PC-3 (cell line): ENCODE measurements at regions not wholly inside any gene's neighbourhood (a gene's known extent, or its start where the extent isn't known, plus 50 kb on each side); places are given as distances from the start of the nearest gene placed in this dataset.
A peak's percentile ranks its signal among the peaks of the same experiment; 100 is the strongest.

ENCODE experiments used
- ATAC-seq: fragments of 200-7000 bp; cut with Tn5 transposase; 2 replicates; pipeline ENCODE4 v1.9.1; 2020; ENCODE audit warnings: mild to moderate bottlenecking, moderate library complexity
- BruUV-seq: library from RNA; stranded (reverse); fragments of 400-500 nt; replicated peaks from 2 replicates; lab custom pipeline; 2021; lab: Mats Ljungman, UMichigan
- CTCF ChIA-PET: fragments of 300-600 bp; sonication (Branson Sonifier 250); formaldehyde crosslinking; loops from one replicate; lab custom pipeline; 2022; ENCODE audit warnings: antibody characterized with exemption; lab: Charles Lee
- POLR2A ChIA-PET: fragments of 300-600 bp; sonication (Branson Sonifier 250); formaldehyde crosslinking; loops from one replicate; lab custom pipeline; 2022; ENCODE audit warnings: antibody characterized with exemption; ENCODE audit not compliant: unreplicated experiment; lab: Charles Lee
- DNase-seq: peaks from one replicate; pipeline ENCODE4 v3.0.0-alpha.2; 2015
- H2AFZ ChIP-seq: fragments of 300-600 bp; sonication (generic); 2 replicates; pipeline ENCODE4 v1.6.0; 2016; ENCODE audit warnings: antibody characterized with exemption, low read length
- H3F3A ChIP-seq: fragments of 300-600 bp; sonication (generic); one replicate; pipeline ENCODE4 v1.6.0; 2017; ENCODE audit warnings: antibody characterized with exemption, low read length, control low read depth, mild to moderate bottlenecking; ENCODE audit not compliant: unreplicated experiment
- H3K27ac ChIP-seq: fragments of 300-600 bp; sonication (generic); 2 replicates; pipeline ENCODE4 v1.5.1; 2016; ENCODE audit warnings: mild to moderate bottlenecking, low read length
- H3K27me3 ChIP-seq: fragments of 300-600 bp; sonication (generic); 2 replicates; pipeline ENCODE4 v1.6.1; 2016; ENCODE audit warnings: low read length, mixed read lengths
- H3K36me3 ChIP-seq: fragments of 300-600 bp; sonication (generic); 2 replicates; pipeline ENCODE4 v1.6.1; 2016; ENCODE audit warnings: low read depth, mixed run types, low read length, mixed read lengths
- H3K4me1 ChIP-seq: fragments of 300-600 bp; sonication (generic); 2 replicates; pipeline ENCODE4 v1.5.1; 2016; ENCODE audit warnings: low read length; ENCODE audit not compliant: insufficient read depth
- H3K4me2 ChIP-seq: fragments of 300-600 bp; sonication (generic); 2 replicates; pipeline ENCODE4 v1.6.0; 2016; ENCODE audit warnings: low read length
- H3K4me3 ChIP-seq: fragments of 300-600 bp; sonication (generic); 2 replicates; pipeline ENCODE4 v1.5.1; 2016; ENCODE audit warnings: mild to moderate bottlenecking, low read length, mixed read lengths
- H3K79me2 ChIP-seq: fragments of 300-600 bp; sonication (generic); 2 replicates; pipeline ENCODE4 v1.6.1; 2017; ENCODE audit warnings: low read length, mixed read lengths
- H3K9ac ChIP-seq: fragments of 300-600 bp; sonication (generic); 2 replicates; pipeline ENCODE4 v1.6.0; 2016; ENCODE audit warnings: mild to moderate bottlenecking, low read length
- H3K9me2 ChIP-seq: fragments of 300-600 bp; sonication (generic); replicated peaks from 2 replicates; pipeline ENCODE4 v1.6.1; 2016; ENCODE audit warnings: mixed run types, low read length, mixed read lengths
- H3K9me3 ChIP-seq: fragments of 300-600 bp; sonication (generic); 2 replicates; pipeline ENCODE4 v1.6.1; 2016; ENCODE audit warnings: low read length, mixed read lengths
- H4K20me1 ChIP-seq: fragments of 300-600 bp; sonication (generic); 2 replicates; pipeline ENCODE4 v1.6.1; 2016; ENCODE audit warnings: low read length, mixed read lengths
- CTCF ChIP-seq: fragments of 300-600 bp; sonication (generic); conservative IDR thresholded peaks from 2 replicates; pipeline ENCODE4 v1.5.1; 2017; ENCODE audit warnings: antibody characterized with exemption, low read depth, mild to moderate bottlenecking, low read length
- EZH2 ChIP-seq: fragments of 300-600 bp; sonication (generic); IDR thresholded peaks from one replicate; pipeline ENCODE4 v1.6.1; 2017; ENCODE audit warnings: antibody characterized with exemption, mild to moderate bottlenecking, low read length; ENCODE audit not compliant: unreplicated experiment
- EZH2phosphoT487 ChIP-seq: fragments of 300-600 bp; sonication (generic); IDR thresholded peaks from 2 replicates; pipeline ENCODE4 v1.6.1; 2018; ENCODE audit warnings: mild to moderate bottlenecking, antibody characterized with exemption, low read length, borderline replicate concordance
- intact Hi-C: fragments of 100-400 bp; cut with micrococcal nuclease; formaldehyde crosslinking; loops from 2 replicates; pipeline ENCODE4 v1.9.0; 2023

GRCh38 chr19:28744943-28745342 is 468.0 kb downstream of the UQCRFS1 start:
- Histone ChIP-seq H4K20me1 (no peaks in the 10 kb centered on the region), H3K9me3 (no peaks in the 10 kb centered on the region), H3K4me3 (no peak overlapping the region), H3K27ac (no peak overlapping the region), H3K79me2 (no peaks in the 10 kb centered on the region), H3K9me2 (no peaks in the 10 kb centered on the region), H3K36me3 (no peaks in the 10 kb centered on the region), H2AFZ (no peak overlapping the region), H3K9ac (no peak overlapping the region), H3F3A (no peaks in the 10 kb centered on the region), H3K4me1 (no peaks in the 10 kb centered on the region), H3K4me2 (no peak overlapping the region), H3K27me3 (no peaks in the 10 kb centered on the region)
- TF ChIP-seq CTCF (no peak), EZH2phosphoT487 (no peak), EZH2 (no peak)
- no peak for ATAC-seq
- DNase-seq, result no peak
- POLR2A ChIA-PET, result no interaction called here
- no TSS peak for BruUV-seq
- intact Hi-C loops, result no loop called here
- CTCF ChIA-PET, result no interaction called here

- Histone ChIP-seq H4K20me1 (no peaks in the 10 kb centered on the region), H3K4me1 (no peaks in the 10 kb centered on the region), H3K4me3 (no peak overlapping the region), H3K9me3 (no peaks in the 10 kb centered on the region), H3F3A (no peaks in the 10 kb centered on the region), H3K79me2 (no peaks in the 10 kb centered on the region), H3K27me3 (no peaks in the 10 kb centered on the region), H3K4me2 (no peak overlapping the region), H3K27ac (no peak overlapping the region), H3K36me3 (no peaks in the 10 kb centered on the region), H3K9ac (no peak overlapping the region), H3K9me2 (no peaks in the 10 kb centered on the region), H2AFZ (no peak overlapping the region)
- ChIA-PET CTCF (no interaction called here), POLR2A (no interaction called here)
- ATAC-seq (no peak), DNase-seq (no peak)
- no TSS peak for BruUV-seq
- TF ChIP-seq EZH2 (no peak), EZH2phosphoT487 (no peak), CTCF (no peak)
- intact Hi-C loops, result no loop called here
These were observed 468.9 kb downstream of the UQCRFS1 start for GRCh38 chr19:28744014-28744413.

- no peaks in the 10 kb centered on the region for H3K9me2 ChIP-seq
- no peaks in the 10 kb centered on the region for H3K79me2 ChIP-seq
- intact Hi-C loops, result no loop called here
- TF ChIP-seq EZH2phosphoT487 (no peak), CTCF (peak; percentile 49), EZH2 (no peak)
- peak overlapping the region; percentile 61; the same call in 1 of the 2 replicates for H2AFZ ChIP-seq
- no peak overlapping the region for H3K4me3 ChIP-seq
- H3K27me3 ChIP-seq, result no peaks in the 10 kb centered on the region
- peak; percentile 35 for DNase-seq
- BruUV-seq, result no TSS peak
- ATAC-seq, result no peak
- H3K4me2 ChIP-seq, result peak overlapping the region; percentile 44; the same call in 1 of the 2 replicates
- CTCF ChIA-PET, result interaction anchor here (0.7 to 0.8 kb wide), 2 partner anchors 142 to 526 kb away, joined by 7 to 11 read pairs; no protein-coding TSS in a partner anchor
- H3K27ac ChIP-seq, result no peak overlapping the region
- H3K9ac ChIP-seq, result no peak overlapping the region
- H3K9me3 ChIP-seq, result no peaks in the 10 kb centered on the region
- POLR2A ChIA-PET, result no interaction called here
- no peaks in the 10 kb centered on the region for H3K36me3 ChIP-seq
- no peaks in the 10 kb centered on the region for H3F3A ChIP-seq
- H4K20me1 ChIP-seq, result no peaks in the 10 kb centered on the region
- no peaks in the 10 kb centered on the region for H3K4me1 ChIP-seq
These were observed 475.7 kb downstream of the UQCRFS1 start for GRCh38 chr19:28737021-28737895.
